Omental fat pad (tissue), 3 donors: ENCODE measurements at regions not wholly inside any gene's neighbourhood (a gene's known extent, or its start where the extent isn't known, plus 50 kb on each side); places are given as distances from the start of the nearest gene placed in this dataset.

Experiments
- ATAC-seq: fragments of 150-250 bp; one replicate; pipeline ENCODE4 v1.9.1; 2016; ENCODE audit warnings: mild to moderate bottlenecking, moderate library complexity; ENCODE audit not compliant: low FRiP score
- DNase-seq: peaks from one replicate; pipeline ENCODE4 v3.0.0-alpha.2; 2019; ENCODE audit warnings: low spot score
- TF ChIP-seq, protein P1 (sequence below), 3 donors: fragments of 450-650 bp; IDR thresholded peaks; one replicate each; pipeline ENCODE4 v1.5.1; 2016 to 2017; ENCODE audit warnings: antibody characterized with exemption in 3 of 3, mild to moderate bottlenecking in 3 of 3, moderate library complexity in 2 of 3

DNA sequence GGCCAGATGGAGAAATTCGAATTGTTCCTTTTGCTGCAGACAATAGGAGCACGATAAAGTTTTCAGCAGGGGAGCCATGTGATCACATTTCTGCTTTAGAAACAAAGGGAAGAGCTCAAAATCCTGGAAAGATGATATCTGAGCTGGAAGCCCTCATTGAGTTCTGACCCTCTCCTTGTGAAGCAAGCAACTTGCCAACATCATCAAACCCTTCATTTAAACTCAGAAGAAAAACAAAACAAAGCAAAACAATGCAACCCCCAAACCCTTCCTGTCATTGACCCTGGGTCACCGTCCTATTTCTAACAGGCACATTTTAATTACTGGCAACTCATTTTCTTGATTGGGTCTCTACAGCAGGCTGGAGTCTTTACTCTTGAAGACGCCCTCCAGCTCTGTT lies 198.3 kb upstream of the ZNF32 start:
- TF ChIP-seq, protein P1, sequence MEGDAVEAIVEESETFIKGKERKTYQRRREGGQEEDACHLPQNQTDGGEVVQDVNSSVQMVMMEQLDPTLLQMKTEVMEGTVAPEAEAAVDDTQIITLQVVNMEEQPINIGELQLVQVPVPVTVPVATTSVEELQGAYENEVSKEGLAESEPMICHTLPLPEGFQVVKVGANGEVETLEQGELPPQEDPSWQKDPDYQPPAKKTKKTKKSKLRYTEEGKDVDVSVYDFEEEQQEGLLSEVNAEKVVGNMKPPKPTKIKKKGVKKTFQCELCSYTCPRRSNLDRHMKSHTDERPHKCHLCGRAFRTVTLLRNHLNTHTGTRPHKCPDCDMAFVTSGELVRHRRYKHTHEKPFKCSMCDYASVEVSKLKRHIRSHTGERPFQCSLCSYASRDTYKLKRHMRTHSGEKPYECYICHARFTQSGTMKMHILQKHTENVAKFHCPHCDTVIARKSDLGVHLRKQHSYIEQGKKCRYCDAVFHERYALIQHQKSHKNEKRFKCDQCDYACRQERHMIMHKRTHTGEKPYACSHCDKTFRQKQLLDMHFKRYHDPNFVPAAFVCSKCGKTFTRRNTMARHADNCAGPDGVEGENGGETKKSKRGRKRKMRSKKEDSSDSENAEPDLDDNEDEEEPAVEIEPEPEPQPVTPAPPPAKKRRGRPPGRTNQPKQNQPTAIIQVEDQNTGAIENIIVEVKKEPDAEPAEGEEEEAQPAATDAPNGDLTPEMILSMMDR (IDR thresholded peaks at IDR 0.05): no peak
- DNase-seq (no peak), ATAC-seq (no peak)

DNA sequence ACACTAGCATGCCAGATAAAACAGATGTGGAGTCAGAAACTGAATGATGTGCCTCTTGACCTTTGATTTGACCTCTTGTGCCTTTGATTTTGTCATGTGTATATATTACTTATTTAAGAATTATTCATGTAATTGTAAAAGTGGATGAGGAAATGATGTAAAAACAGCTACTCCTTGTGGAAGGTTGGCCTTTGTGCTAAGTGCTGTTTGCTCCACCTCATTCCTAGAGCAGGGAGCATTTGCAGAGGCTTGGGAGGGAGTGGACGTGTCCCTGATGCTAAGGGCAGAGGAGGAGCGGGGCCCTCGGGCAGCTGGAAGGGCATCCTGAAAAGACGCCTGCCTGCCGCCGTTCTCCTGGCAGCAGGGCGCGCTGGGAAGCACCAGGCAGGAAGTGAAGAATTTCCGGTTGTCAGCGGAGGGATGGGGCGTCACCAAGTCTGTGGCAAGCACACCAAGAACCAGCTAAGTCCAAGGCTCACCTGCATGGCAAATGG lies 197.6 kb upstream of the ZNF32 start:
- no peak for DNase-seq
- peak; percentile 54 for ATAC-seq
- TF ChIP-seq, protein P1 (IDR thresholded peaks at IDR 0.05): no peak

DNA sequence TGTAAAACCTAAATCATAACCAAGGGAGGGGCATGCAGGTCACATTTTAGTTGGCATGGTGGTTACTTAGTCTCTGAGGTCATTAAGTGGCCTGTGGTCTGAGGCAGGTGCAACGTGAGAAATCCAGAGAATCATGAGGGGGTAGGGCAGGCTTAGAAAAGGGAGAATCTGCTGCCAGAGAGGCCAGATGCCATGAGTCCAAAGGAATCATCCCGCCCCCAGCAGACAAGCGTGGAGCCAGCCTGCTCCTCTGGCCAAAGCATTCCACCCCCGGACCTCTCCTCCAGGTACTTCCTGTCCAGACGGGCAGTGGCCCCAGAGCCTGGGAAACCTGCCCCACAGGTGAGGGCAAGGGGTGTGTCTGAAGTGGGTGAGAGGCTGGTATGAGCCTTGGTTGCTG lies 196.4 kb upstream of the ZNF32 start:
- TF ChIP-seq, protein P1 (IDR thresholded peaks at IDR 0.05): no peak
- DNase-seq: no peak
- no peak for ATAC-seq

DNA sequence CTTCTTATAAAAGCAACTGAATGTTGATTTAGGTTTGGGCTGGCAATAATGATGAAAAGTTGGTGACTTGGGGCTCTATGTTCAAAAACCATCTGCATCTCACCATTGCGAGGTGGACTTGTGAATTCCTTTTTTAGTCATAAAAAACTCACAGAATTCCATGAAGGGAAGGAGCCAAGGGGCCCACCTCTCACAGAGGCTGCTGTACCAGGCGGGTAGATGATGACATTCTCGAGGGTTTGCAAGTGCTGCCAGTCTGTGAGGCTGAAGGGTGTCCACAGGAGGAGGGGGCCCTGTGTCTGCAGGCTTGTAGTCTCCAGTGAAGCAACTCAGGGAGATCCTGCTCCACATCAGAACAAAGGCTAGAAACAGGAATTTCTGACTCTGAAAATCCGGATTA lies 195.5 kb upstream of the ZNF32 start:
- DNase-seq: no peak
- no peak for ATAC-seq
- TF ChIP-seq, protein P1 (IDR thresholded peaks at IDR 0.05): no peak

DNA sequence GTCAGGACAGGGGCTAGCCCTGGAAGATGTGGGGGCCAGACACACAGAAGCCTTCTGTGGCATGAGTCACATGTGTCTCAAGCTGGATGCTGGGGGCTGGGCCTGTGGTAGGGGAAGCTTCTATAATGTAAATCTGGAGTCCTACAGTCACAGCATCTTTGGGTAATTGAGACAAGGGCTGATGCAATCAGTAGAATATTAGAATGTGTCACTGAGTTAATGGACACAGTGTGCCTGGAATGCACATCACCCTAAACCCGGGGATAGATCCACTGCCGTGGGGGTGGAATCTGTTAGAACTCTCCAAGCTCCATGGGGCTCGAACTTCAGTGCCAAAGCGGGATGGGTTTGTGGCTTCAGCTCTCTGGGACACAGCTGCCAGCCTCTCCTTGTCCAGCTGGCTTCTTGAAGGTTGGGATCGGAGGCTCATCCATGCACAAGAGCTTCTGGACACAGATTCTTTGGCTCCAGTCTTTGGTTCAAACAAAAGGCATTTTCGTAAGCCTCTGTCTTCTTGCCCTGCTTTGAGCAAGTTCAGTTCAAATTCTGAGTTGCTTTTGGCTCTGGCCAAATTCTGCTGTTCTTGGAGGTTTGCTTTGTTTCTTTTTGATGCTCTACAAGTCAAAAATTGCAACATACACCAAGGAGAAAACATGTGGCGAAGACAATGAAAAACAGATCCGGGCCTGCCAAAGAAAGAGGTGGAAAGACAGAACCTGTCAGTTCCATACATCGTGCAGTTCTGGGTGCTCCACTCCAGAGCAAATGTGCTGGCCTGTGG lies 194.8 kb upstream of the ZNF32 start:
- TF ChIP-seq, protein P1 (IDR thresholded peaks at IDR 0.05): no peak
- ATAC-seq: no peak
- DNase-seq: no peak

DNA sequence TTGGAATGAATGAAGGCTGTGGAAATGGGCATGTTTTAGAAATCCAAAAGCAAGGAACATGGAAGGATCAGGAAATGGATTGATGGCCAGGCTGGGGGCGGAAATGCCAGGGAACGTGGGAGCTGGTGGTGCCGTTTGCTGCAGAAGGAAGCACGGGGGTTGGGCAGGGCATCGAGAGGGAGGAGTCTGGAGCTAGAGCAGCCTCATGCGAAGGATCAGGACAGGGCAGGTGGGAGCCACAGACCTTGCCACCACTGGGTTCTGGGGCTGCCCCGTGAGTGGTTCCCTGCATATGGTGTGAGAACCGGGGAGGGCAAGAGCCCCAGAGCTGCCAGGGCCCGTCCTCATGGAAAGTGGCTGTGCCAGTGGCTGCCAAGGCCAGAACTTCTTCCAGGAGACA lies 193.8 kb upstream of the ZNF32 start:
- TF ChIP-seq, protein P1 (IDR thresholded peaks at IDR 0.05): no peak
- no peak for ATAC-seq
- DNase-seq: no peak

DNA sequence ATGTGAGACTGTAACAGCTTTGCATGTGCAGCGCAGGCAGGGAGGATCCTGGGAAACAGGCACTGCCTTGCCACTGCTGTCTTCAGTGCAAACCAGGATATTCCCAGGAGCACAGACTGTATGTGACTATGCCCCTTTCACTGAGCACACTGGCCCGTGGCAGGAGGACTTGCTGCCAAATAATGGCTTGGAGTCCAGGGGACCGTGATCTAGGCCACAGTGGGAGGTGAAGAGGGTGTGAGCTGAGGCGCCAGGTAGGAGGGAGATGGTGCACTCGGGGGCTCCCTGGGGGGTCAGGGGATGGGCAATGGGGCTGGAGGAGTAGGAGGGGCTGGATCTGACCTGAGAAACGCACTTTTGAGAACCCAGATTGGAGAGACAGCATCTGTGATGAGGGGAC lies 193.4 kb upstream of the ZNF32 start:
- DNase-seq (no peak), ATAC-seq (no peak)
- TF ChIP-seq, protein P1 (IDR thresholded peaks at IDR 0.05): no peak
